ENCODE measurements at regions not wholly inside any gene's neighbourhood (a gene's known extent, or its start where the extent isn't known, plus 50 kb on each side); places are given as distances from the start of the nearest gene placed in this dataset.

- H3K4me3 ChIP-seq (ENCODE audit: low read depth, low read length): no peak overlapping the region
- POLR2A ChIA-PET: no interaction called here
- no peak overlapping the region for H3K27ac ChIP-seq (ENCODE audit: extremely low read depth, low read depth, low read length)
- H3K9me3 ChIP-seq (ENCODE audit: control insufficient read depth, insufficient read depth, low read depth, low read length): no peaks in the 10 kb centered on the region
- H3K36me3 ChIP-seq (ENCODE audit: control insufficient read depth in 2 of 2, insufficient read depth in 1 of 2, low read length in 2 of 2): no peaks in the 10 kb centered on the region
- CTCF ChIA-PET: interaction anchor here (0.6 to 1.5 kb wide), 3 partner anchors 80 to 477 kb away, joined by 3 to 5 read pairs (median 3); no protein-coding TSS in a partner anchor
- no peak for TF ChIP-seq IKZF3 (tag by site-specific recombination; IDR thresholded peaks at IDR 0.05)
- TF ChIP-seq AEBP2 (tag by site-specific recombination; IDR thresholded peaks at IDR 0.05; ENCODE audit: borderline replicate concordance): no peak
- no peak for TF ChIP-seq ZNF585B (tag by site-specific recombination; IDR thresholded peaks at IDR 0.05)
- TF ChIP-seq OVOL3 (tag by site-specific recombination; IDR thresholded peaks at IDR 0.05): no peak
- TF ChIP-seq ZNF37A (tag by site-specific recombination; IDR thresholded peaks at IDR 0.05): no peak
- TF ChIP-seq ZNF645 (tag by site-specific recombination; IDR thresholded peaks at IDR 0.05): no peak
- no peak for TF ChIP-seq ZNF394 (tag by site-specific recombination; IDR thresholded peaks at IDR 0.05; ENCODE audit: borderline replicate concordance)
- no peak for TF ChIP-seq ZNF24 (tag by site-specific recombination; IDR thresholded peaks at IDR 0.05)
- TF ChIP-seq ZNF10 (tag by site-specific recombination; IDR thresholded peaks at IDR 0.05): no peak
- TF ChIP-seq ZBTB17 (tag by site-specific recombination; IDR thresholded peaks at IDR 0.05): no peak
- no peak for TF ChIP-seq ZNF23 (tag by site-specific recombination; IDR thresholded peaks at IDR 0.05; ENCODE audit: borderline replicate concordance)
- TF ChIP-seq ZSCAN23 (tag by site-specific recombination; IDR thresholded peaks at IDR 0.05): no peak
- no peak for TF ChIP-seq ZNF214 (tag by site-specific recombination; IDR thresholded peaks at IDR 0.05; ENCODE audit: borderline replicate concordance)
- no peaks in the 10 kb centered on the region for H3K4me1 ChIP-seq (ENCODE audit: control insufficient read depth, insufficient read depth, low read length)
Observed at GRCh38 chr6:117168296-117169063, 96.9 kb upstream of the VGLL2 start.

GRCh38 chr6:117169064-117169665 is 96.2 kb upstream of the VGLL2 start:
- ChIA-PET CTCF (interaction anchor here (1.5 kb wide), 1 partner anchor 149 kb away, joined by 5 read pairs; no protein-coding TSS in a partner anchor), POLR2A (no interaction called here)
- Histone ChIP-seq H3K9me3 (ENCODE audit: control insufficient read depth, insufficient read depth, low read depth, low read length) (no peaks in the 10 kb centered on the region), H3K27ac (ENCODE audit: extremely low read depth, low read depth, low read length) (no peak overlapping the region), H3K4me1 (ENCODE audit: control insufficient read depth, insufficient read depth, low read length) (no peaks in the 10 kb centered on the region), H3K36me3 (ENCODE audit: control insufficient read depth in 2 of 2, insufficient read depth in 1 of 2, low read length in 2 of 2) (no peaks in the 10 kb centered on the region), H3K4me3 (ENCODE audit: low read depth, low read length) (no peak overlapping the region)
- TF ChIP-seq SP2 (tag by site-specific recombination; IDR thresholded peaks at IDR 0.05) (no peak), GLIS1 (tag by site-specific recombination; IDR thresholded peaks at IDR 0.05) (no peak), ZNF354C (tag by site-specific recombination; IDR thresholded peaks at IDR 0.05; ENCODE audit: borderline replicate concordance, low read depth) (no peak)

GRCh38 chr6:117169781-117170281 is 95.5 kb upstream of the VGLL2 start:
- Histone ChIP-seq H3K4me1 (ENCODE audit: control insufficient read depth, insufficient read depth, low read length) (no peaks in the 10 kb centered on the region), H3K36me3 (ENCODE audit: control insufficient read depth in 2 of 2, insufficient read depth in 1 of 2, low read length in 2 of 2) (no peaks in the 10 kb centered on the region), H3K27ac (ENCODE audit: extremely low read depth, low read depth, low read length) (no peak overlapping the region), H3K9me3 (ENCODE audit: control insufficient read depth, insufficient read depth, low read depth, low read length) (no peaks in the 10 kb centered on the region), H3K4me3 (ENCODE audit: low read depth, low read length) (no peak overlapping the region)
- ChIA-PET CTCF (no interaction called here), POLR2A (no interaction called here)
- TF ChIP-seq REST (tag by site-specific recombination; IDR thresholded peaks at IDR 0.05) (no peak), ZBTB44 (tag by site-specific recombination; IDR thresholded peaks at IDR 0.05) (no peak), ZNF266 (tag by site-specific recombination; IDR thresholded peaks at IDR 0.05; ENCODE audit: low read depth) (no peak), ZNF433 (tag by site-specific recombination; IDR thresholded peaks at IDR 0.05; ENCODE audit: low read depth) (no peak), ZNF24 (tag by site-specific recombination; IDR thresholded peaks at IDR 0.05) (no peak), ZXDB (tag by site-specific recombination; IDR thresholded peaks at IDR 0.05) (no peak), ZNF830 (tag by site-specific recombination; IDR thresholded peaks at IDR 0.05; ENCODE audit: low read depth) (no peak), ZBTB20 (tag by site-specific recombination; IDR thresholded peaks at IDR 0.05) (no peak)
